AG09309 (cell line): ENCODE measurements at regions not wholly inside any gene's neighbourhood (a gene's known extent, or its start where the extent isn't known, plus 50 kb on each side); places are given as distances from the start of the nearest gene placed in this dataset.

Source experiments
- DNase-seq: peaks from one replicate; pipeline ENCODE4 v3.0.0-alpha.2; 2010; ENCODE audit warnings: low read depth
- H3K4me3 ChIP-seq: 2 replicates; pipeline ENCODE4 v1.5.1; 2011; ENCODE audit warnings: mild to moderate bottlenecking, low read depth, low read length, moderate library complexity; ENCODE audit not compliant: control insufficient read depth
- TF ChIP-seq, protein P1 (sequence below): IDR thresholded peaks from 2 replicates; pipeline ENCODE4 v1.5.1; 2011; ENCODE audit warnings: mild to moderate bottlenecking, low read depth, low read length, inconsistent platforms; ENCODE audit not compliant: insufficient read depth, control insufficient read depth; ENCODE audit errors: missing control alignments

DNA sequence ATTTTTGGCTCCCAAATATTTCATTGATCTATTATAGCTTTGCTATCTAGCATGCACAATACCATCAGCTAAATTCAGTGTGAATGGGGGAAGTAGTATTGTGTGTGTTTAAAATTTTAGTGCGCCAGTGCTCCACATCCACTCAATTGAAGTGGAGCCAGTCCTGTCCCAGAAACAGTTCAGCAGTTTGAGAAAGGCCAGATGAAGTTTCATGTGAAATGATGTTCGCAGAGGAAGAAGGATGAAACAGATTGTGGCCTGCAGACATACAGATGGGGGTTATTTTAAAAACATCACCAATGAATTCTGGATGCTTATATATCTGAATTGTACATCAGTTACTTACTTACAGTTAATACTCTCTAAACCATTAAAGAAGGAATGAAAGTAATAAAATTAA is 129.4 kb downstream of the SPRY2 start:
- TF ChIP-seq, protein P1, sequence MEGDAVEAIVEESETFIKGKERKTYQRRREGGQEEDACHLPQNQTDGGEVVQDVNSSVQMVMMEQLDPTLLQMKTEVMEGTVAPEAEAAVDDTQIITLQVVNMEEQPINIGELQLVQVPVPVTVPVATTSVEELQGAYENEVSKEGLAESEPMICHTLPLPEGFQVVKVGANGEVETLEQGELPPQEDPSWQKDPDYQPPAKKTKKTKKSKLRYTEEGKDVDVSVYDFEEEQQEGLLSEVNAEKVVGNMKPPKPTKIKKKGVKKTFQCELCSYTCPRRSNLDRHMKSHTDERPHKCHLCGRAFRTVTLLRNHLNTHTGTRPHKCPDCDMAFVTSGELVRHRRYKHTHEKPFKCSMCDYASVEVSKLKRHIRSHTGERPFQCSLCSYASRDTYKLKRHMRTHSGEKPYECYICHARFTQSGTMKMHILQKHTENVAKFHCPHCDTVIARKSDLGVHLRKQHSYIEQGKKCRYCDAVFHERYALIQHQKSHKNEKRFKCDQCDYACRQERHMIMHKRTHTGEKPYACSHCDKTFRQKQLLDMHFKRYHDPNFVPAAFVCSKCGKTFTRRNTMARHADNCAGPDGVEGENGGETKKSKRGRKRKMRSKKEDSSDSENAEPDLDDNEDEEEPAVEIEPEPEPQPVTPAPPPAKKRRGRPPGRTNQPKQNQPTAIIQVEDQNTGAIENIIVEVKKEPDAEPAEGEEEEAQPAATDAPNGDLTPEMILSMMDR: no peak
- no peak for DNase-seq

DNA sequence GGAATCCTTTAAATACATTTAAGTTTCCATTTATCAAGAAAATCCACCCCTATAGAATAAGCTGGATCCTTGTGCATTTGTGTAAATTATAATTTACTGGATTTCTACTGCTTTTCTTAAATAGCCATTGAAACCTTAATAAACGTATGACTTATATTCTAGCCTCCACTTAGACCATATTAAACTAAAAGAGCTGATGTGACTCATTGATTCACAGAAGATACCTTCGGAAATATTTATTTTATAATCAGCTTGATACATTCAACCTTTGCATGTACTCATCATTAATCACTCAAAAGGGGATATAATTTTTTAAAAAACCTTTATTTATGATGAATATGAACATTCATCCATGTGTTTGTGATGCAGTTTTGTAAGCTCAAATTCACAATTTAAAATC is 136.3 kb downstream of the SPRY2 start:
- TF ChIP-seq, protein P1: no peak
- no peak for DNase-seq
- H3K4me3 ChIP-seq: no peak overlapping the region

More for the DNA sequence above, 129.4 kb downstream of the SPRY2 start:
- H3K4me3 ChIP-seq: no peak overlapping the region

DNA sequence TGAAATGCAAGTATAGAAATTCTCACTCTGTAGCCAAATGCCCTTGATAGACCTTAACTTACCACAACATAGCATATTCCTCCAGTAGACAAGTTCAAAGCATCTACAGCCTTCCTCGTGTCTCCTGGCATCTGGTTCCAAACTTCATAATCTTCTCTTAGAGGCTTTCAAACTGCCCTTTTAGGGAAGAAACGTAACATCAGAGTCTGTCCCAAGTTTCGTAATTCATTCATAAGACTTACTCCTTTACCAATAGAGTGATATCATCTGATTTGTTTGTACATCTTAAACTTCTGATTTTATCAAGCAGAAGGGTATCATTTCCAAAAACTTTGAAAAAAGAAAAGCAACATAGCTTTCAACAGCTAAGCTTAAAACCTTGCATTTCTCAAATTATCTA is 137.4 kb downstream of the SPRY2 start:
- no peak for DNase-seq
- TF ChIP-seq, protein P1: no peak

DNA sequence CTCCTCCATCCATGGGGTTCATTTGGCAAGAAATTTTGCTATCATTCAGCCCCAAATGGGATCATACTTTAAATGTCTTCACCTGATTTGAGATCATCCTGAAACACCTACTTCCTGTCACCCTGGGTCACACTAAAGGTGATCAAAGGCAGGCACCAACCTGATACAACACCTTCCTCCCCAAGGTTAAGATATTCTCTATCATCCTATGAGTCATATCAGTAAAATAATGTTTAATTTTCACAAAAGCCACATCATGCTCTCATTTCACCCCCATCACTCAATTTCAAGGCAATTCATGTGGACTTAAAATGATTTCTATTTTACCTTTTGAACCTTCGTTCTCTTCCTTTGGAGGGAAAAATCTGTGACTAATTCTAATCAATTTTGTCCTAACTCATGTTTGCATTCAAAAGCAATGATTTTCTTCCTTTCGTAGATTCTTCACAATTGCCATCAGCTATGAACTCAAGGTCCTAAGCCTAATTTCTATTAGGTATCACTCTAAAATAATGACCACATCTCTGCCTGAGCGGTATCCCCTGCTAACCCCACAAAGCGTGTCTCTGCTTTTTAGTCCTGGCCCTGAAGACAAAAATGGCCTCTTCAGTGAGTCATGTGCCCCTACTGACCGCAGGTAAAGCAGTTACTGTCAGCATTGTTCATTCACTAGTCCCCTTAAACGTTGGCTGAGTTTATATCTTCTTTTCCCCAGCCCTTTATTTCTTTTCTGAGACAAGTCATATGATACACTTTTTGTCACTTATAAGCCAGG is 139.0 kb downstream of the SPRY2 start:
- no peak overlapping the region for H3K4me3 ChIP-seq
- TF ChIP-seq, protein P1: no peak
- no peak for DNase-seq

More for the DNA sequence above, 137.4 kb downstream of the SPRY2 start:
- no peak overlapping the region for H3K4me3 ChIP-seq

DNA sequence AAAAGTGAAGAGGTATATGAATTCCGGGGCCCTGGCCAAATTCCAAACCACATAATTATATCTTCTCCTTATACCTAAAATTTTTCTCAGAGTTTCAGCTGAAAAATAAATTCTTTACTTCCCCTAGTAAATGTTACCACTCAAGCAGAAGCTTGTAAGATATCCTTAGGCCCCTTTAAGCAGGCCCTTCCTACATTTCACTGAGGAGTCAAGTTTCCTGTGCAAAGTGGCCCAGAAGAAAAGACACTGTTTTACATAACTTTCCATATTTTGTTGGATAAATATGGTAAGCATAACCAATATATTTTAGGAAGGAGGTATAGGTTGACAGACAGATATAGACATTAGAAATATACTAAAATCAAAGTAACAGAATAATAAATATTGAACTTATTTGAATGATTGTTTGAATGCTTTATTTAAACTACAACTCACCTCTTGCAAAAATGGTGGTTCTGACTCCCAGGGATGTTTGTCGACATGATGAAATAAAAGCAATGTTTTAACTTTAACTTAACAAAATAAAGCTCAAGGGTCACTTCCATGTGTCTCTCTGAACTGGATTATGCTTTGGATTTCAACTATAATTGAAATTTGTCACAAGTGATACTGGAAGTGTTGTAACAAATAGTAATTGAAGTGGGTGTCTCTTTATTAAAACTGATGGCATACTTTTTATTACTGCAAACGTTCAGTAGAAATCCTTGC is 141.2 kb downstream of the SPRY2 start:
- no peak overlapping the region for H3K4me3 ChIP-seq
- TF ChIP-seq, protein P1: no peak
- DNase-seq: no peak

DNA sequence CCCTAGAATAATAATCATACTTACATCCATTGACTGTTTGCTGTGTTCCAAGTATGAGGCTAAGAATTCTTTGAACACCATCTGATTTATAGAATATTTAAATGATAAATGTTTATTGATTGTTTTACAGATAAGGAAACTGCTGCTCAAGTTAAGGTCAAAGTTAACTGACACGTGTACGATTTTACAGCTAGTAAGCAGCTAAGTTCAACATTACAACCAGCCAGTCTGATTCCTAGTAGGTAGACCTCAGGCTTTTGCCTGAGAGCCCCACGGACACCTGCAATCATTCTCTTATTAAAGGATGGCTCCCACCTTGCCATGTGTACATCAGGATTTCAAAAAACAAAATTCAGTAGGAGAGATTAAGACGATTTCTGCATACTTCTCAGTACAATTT is 141.9 kb downstream of the SPRY2 start:
- TF ChIP-seq, protein P1: no peak
- no peak overlapping the region for H3K4me3 ChIP-seq
- no peak for DNase-seq
